ENCODE measurements at regions not wholly inside any gene's neighbourhood (a gene's known extent, or its start where the extent isn't known, plus 50 kb on each side); places are given as distances from the start of the nearest gene placed in this dataset.

- DNase-seq (no peak), ATAC-seq (no peak)
Observed at GRCh38 chr1:4530166-4530785, 124.1 kb upstream of the AJAP1 start.

DNA sequence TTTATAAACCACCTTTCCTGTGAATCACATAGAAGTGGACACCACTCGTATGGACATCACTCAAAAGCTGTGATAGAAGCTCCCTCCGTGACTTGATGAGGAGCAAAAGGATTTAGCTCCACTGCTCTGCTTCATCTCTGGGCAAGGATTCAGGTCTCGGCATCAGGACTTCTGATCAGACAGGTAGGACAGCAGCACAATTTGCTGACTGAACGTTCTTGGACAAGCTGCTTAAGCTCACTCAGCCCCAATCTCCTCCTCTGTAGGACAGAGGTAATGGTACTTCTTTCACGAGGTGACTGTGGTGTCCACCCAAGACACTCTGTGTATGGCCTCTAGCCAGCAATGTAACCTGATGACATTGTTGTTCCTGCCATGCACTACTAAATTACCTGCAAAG is 122.6 kb upstream of the AJAP1 start:
- DNase-seq (no peak), ATAC-seq (no peak)

- DNase-seq (no peak), ATAC-seq (no peak)
Observed at GRCh38 chr1:4532656-4533055, 121.8 kb upstream of the AJAP1 start.

DNA sequence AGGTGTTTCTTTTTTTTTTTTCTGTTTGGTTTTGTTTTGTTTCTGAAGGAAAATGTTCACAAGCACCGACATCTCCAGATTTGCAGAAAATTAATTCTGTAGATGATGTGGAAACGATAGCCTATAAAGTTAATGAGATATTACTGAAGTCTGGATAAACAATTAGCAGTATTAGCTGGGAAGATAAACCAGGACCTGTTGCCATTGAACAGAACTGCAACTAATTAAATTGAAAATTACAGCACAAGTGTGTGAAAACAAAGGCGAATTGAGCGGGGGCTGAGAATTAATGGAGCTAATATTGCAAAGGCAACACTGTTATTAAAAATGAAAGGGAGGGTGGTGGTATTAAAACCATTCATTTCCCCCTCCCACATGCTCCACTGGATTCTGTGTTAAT is 107.5 kb upstream of the AJAP1 start:
- DNase-seq (no peak), ATAC-seq (no peak)

DNA sequence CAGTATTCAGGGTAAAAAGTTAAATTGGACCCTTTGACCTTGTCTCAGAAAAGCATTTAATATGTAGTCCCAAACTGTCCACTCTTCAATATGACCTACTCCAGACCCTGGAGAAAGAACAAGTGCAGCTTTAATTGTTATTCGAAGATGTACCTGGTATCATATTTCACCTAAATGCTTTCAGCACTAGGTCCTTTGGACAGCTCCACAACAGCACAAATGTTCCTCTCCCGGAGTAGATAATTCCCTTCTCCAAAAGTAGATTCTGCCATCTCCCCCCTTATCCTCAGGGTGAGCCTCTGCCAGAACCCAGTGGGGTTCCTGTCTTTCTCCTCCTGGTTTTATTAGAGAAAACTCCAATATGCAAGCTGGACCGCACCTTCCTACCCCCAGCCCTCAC is 104.5 kb upstream of the AJAP1 start:
- DNase-seq: no peak
- no peak for ATAC-seq

- no peak for DNase-seq
- ATAC-seq: no peak
Observed at GRCh38 chr1:4550941-4551340, 103.5 kb upstream of the AJAP1 start.

DNA sequence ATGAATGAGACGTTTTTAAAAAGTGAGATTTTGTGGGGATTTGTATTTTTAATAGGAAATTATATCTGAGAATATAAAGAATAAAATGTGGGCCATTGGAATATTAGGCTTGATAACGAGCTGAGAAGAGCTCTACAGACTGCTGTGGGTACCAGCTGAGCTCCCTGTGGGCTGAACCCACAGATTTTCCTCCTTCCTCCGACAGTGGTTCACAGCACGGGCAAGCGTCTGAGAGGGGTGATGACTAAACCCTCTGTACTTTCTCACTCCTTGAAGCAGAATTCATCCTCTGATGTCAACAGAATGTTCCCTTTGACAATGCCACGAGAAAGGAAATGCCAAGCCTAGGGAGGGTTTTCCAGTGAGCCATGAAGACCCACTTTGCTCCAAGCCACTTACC is 102.7 kb upstream of the AJAP1 start:
- no peak for ATAC-seq
- DNase-seq: no peak

DNA sequence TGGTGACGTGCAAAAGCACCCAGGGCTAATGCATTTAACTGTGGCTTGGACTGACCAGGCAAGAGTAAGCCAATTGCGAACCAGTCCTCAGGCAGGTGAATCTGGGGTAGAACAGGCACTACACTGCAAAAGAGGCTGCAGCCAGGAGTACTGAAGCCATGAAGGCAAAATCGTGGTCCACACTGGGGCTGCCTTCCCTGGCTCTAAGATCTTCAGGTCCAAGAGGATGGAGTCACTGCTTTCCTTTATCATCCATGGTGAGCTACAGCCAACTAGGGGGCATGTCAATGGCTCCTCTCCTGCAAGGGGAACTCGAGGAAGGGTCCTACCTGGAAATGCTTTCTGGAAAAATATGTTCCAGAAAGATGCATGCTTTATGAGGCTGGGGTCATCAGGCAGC is 100.6 kb upstream of the AJAP1 start:
- ATAC-seq (no peak), DNase-seq (no peak)

DNA sequence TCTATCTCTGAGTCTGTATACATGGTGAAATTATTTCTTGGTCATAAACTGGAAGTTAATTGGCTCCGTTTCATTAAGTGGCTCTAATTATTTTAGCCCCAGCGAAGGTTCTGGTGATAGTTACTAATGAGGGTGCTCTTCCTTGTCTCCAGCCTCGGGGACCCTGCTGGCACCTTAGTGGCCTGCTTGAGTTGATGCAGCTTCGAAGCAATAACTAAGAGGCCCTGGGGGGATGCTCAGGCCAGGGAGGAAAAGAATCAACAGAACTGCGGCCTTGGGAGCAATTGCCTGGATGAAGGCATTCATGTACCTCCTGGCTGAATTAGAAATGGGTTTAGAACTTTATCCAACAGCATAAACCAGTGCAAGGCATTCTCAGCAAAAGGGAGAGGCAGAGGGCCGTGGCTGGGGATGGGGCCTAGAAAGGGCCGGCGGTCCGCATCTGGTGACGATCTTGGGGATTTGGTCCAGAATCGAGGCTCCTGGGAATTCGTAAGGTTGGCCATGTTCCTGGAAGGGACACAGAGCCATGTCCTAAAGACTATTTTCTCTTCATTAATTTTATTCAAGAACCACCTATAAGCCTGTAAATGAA is 100.0 kb upstream of the AJAP1 start:
- no peak for ATAC-seq
- DNase-seq: no peak

DNA sequence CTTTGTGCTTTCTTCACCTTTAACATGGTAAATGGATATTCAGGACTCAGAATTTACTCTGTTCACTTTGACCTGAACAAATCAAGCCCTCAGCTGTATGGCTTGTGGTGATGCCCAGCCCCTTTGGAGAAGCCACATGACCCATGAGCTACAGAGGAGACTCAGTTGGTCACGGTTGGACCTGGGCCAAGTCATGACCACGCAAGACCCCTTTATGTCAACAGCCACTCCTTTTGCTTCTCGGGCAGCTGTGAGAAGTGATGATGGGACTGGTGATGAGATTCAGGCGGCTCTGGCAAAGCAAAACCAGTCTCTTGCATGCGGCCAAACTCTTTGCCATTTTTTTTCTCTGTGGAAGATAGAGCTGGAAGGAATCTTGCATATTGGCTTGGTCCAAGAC is 96.5 kb upstream of the AJAP1 start:
- ATAC-seq (no peak), DNase-seq (no peak)

GRCh38 chr1:4561205-4561604 is 93.2 kb upstream of the AJAP1 start:
- no peak for ATAC-seq

DNA sequence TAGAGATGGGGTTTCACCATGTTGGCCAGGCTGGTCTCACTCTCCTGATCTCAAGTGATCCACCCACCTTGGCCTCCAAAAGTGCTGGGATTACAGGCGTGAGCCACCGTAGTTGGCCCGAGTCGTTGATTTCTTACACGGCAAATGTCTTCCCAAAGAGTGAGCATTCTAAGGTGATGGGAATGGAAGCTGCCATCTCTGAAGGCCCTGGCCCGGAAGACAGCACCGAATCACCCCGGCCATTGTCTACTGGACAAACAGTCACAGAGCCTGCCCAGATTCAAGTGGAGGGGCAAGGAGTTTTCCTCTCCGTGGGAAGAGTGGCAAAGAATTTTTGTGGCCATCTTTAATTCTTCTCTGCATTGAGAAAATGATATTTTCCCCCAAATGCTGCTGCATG is 92.1 kb upstream of the AJAP1 start:
- ATAC-seq (no peak), DNase-seq (no peak)

More at GRCh38 chr1:4561205-4561604, 93.2 kb upstream of the AJAP1 start:
- DNase-seq: no peak

GRCh38 chr1:4563586-4563985 is 90.8 kb upstream of the AJAP1 start:
- DNase-seq: no peak

DNA sequence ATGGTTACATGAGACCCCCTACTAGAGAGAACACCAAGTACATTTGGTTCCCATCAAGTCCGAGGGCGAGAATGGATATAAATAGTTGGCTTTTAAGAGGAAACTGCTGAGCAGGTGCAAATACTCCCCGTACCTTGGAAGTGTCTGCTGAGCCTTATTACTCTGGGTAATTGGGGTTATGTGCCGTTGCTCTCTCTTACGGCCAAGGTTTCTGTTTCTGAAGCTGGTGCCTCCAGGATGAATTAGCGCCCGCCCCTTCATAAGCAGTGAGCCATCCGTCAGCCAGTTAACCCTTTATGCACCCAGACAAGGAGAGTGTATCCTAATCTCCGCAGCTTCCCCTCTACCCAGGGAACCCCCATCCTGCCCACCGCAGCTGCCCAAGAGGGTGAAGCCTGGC is 90.4 kb upstream of the AJAP1 start:
- ATAC-seq (no peak), DNase-seq (no peak)

More at GRCh38 chr1:4563586-4563985, 90.8 kb upstream of the AJAP1 start:
- no peak for ATAC-seq

DNA sequence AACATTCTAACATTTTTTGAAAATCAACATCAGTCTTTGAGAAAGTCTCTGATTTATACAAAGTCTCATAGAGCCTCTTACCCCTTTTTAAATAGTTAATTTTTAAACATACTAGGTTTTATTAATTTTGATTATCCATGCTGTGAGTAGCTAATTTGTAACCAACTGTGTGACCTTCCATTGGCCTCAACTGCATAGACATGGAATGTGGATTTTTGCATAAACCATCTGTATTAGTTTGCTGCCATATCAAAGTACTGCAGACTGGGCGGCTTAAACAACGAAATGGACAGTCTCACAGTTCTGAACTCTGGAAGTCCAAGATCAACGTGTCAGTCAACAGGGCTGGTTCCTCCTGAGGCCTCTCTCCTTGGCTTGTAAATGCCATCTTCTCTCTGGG is 89.2 kb upstream of the AJAP1 start:
- DNase-seq: no peak
- ATAC-seq: no peak

- no peak for DNase-seq
- no peak for ATAC-seq
Observed at GRCh38 chr1:4565801-4566449, 88.5 kb upstream of the AJAP1 start.

GRCh38 chr1:4571263-4571662 is 83.1 kb upstream of the AJAP1 start:
- no peak for ATAC-seq
- DNase-seq: no peak

GRCh38 chr1:4573526-4573925 is 80.9 kb upstream of the AJAP1 start:
- ATAC-seq (no peak), DNase-seq (no peak)

- DNase-seq: no peak
Observed at GRCh38 chr1:4581807-4582206, 72.6 kb upstream of the AJAP1 start.

DNA sequence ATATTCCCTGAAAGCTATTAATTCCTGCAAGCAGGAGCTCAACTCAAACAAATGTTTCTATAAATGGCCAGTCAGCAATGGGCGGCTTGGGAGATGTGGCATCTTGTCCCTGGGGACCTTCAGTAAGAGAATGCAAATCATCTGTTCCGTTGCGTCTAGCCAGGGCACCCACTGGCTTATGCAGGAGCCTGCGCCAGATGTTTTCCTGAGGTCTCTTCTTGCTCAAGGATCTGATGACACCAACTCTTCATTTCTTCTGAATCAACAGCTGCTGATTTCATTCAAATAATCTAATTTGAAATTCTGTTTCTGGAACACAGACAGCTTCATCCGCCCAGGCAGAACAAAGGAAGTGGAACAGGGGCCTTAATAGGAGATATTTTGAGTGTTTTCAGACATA is 70.0 kb upstream of the AJAP1 start:
- ATAC-seq (no peak), DNase-seq (no peak)

More at GRCh38 chr1:4581807-4582206, 72.6 kb upstream of the AJAP1 start:
- ATAC-seq: no peak

- peak; percentile 71 for DNase-seq
- ATAC-seq: no peak
Observed at GRCh38 chr1:4585216-4585615, 69.2 kb upstream of the AJAP1 start.

- no peak for DNase-seq
- ATAC-seq: no peak
Observed at GRCh38 chr1:4585705-4586104, 68.7 kb upstream of the AJAP1 start.

GRCh38 chr1:4586611-4587160 is 67.7 kb upstream of the AJAP1 start:
- ATAC-seq: no peak

DNA sequence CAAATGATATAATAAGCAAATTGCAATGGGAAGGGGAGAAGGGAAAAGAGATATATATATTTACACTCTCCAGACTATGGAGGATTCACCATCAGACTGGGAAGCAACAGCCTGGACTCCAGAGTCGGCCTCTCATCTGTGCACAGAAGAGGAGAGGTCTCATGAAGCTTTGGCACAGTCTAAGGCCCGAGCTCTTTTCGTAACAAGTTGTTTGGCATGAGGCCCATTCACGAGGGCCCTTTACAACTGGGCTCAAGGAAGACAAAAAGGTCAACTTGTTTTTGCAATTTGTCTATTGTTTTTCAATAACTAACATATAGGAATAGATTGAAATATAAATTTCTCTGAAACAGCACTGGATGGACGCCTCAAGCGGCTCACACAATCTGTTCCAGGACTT is 66.7 kb upstream of the AJAP1 start:
- DNase-seq (no peak), ATAC-seq (no peak)

More at GRCh38 chr1:4586611-4587160, 67.7 kb upstream of the AJAP1 start:
- no peak for DNase-seq

Measured in stimulated activated naive CD8-positive, alpha-beta T cell treated with anti-CD3 and anti-CD28 coated beads, Interleukin-15, Interleukin-2, amounts not matched to agents 100 U/mL and 50 U/mL, for 24 hours (primary cell).